Ishikawa (cell line): ENCODE measurements at regions not wholly inside any gene's neighbourhood (a gene's known extent, or its start where the extent isn't known, plus 50 kb on each side); places are given as distances from the start of the nearest gene placed in this dataset.

Experiments used
- CREB1 ChIP-seq: IDR thresholded peaks from 2 replicates; pipeline ENCODE4 v1.6.1; 2012; ENCODE audit warnings: low read depth
- TAF1 ChIP-seq: IDR thresholded peaks from 2 replicates; pipeline ENCODE4 v1.6.1; 2012; ENCODE audit warnings: low read depth, mild to moderate bottlenecking
- ZBTB7A ChIP-seq: IDR thresholded peaks from 2 replicates; pipeline ENCODE4 v1.6.1; 2012; ENCODE audit warnings: low read depth
- TF ChIP-seq, protein P1 (sequence below): IDR thresholded peaks from 2 replicates; pipeline ENCODE4 v1.6.1; 2012; ENCODE audit warnings: low read depth, mild to moderate bottlenecking

DNA sequence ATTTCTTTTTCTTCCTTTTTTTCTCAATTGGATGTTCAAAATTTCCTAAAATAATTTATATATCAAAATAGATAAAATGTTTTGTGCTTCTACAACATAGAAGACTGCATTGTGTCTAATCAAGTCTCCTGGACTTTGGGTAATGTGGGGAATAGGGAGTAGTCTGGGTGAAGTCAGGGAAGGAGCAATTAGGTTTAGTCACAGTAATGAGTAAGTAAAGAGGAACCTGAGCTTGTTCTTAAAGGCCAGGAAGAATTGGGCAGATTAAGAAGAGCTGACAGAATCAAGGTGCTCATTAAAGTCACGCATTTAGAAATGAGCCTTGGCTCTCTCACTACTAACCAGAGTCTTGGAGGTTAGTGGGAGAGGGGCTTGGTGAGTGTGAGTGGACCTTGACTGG is 233.3 kb upstream of the SSTR1 start:
- TF ChIP-seq ZBTB7A (no peak), CREB1 (no peak), TAF1 (no peak)
- TF ChIP-seq, protein P1, sequence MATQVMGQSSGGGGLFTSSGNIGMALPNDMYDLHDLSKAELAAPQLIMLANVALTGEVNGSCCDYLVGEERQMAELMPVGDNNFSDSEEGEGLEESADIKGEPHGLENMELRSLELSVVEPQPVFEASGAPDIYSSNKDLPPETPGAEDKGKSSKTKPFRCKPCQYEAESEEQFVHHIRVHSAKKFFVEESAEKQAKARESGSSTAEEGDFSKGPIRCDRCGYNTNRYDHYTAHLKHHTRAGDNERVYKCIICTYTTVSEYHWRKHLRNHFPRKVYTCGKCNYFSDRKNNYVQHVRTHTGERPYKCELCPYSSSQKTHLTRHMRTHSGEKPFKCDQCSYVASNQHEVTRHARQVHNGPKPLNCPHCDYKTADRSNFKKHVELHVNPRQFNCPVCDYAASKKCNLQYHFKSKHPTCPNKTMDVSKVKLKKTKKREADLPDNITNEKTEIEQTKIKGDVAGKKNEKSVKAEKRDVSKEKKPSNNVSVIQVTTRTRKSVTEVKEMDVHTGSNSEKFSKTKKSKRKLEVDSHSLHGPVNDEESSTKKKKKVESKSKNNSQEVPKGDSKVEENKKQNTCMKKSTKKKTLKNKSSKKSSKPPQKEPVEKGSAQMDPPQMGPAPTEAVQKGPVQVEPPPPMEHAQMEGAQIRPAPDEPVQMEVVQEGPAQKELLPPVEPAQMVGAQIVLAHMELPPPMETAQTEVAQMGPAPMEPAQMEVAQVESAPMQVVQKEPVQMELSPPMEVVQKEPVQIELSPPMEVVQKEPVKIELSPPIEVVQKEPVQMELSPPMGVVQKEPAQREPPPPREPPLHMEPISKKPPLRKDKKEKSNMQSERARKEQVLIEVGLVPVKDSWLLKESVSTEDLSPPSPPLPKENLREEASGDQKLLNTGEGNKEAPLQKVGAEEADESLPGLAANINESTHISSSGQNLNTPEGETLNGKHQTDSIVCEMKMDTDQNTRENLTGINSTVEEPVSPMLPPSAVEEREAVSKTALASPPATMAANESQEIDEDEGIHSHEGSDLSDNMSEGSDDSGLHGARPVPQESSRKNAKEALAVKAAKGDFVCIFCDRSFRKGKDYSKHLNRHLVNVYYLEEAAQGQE = no peak
